ENCODE measurements at regions not wholly inside any gene's neighbourhood (a gene's known extent, or its start where the extent isn't known, plus 50 kb on each side); places are given as distances from the start of the nearest gene placed in this dataset.
A peak's percentile ranks its signal among the peaks of the same experiment; 100 is the strongest.

DNA sequence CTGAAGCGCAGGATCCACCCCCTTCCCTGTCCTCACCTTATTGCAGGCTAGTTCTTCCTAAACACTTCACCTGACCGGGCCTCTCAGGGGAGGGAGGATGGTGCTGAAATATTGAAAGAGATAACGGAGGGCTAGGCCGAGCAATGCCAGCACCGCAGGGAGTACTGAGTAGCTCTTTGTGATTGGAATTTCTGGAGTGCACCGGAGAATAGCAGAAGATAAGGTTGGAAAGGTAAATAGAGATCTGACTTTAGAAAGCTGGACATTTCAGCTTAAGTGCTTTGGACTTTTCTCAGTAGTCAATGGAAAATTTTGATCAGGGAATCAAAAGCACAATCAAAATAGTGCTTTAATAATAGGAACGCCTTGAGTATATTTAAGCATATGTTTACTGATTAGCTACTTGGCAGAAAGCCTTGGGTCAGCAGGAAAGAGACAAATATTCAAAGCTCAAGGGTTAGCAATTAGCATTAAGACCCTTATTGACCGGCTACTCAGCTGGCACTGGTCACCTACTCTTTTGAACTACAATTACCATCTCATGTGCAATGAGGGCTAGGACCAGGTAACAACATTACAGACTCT lies 142.9 kb upstream of the NDUFV2 start (continued):
- TF ChIP-seq PAX8 (CRISPR knock-in tag; IDR thresholded peaks at IDR 0.05; ENCODE audit: borderline replicate concordance), result no peak
- TF ChIP-seq ZNF841 (CRISPR knock-in tag; IDR thresholded peaks at IDR 0.05; ENCODE audit: borderline replicate concordance), result no peak
- TF ChIP-seq SMYD3 (CRISPR knock-in tag; IDR thresholded peaks at IDR 0.05), result no peak
- TF ChIP-seq, protein P1, sequence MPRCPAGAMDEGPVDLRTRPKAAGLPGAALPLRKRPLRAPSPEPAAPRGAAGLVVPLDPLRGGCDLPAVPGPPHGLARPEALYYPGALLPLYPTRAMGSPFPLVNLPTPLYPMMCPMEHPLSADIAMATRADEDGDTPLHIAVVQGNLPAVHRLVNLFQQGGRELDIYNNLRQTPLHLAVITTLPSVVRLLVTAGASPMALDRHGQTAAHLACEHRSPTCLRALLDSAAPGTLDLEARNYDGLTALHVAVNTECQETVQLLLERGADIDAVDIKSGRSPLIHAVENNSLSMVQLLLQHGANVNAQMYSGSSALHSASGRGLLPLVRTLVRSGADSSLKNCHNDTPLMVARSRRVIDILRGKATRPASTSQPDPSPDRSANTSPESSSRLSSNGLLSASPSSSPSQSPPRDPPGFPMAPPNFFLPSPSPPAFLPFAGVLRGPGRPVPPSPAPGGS (CRISPR knock-in tag; IDR thresholded peaks at IDR 0.05), result no peak
- TF ChIP-seq ZNF891 (CRISPR knock-in tag; IDR thresholded peaks at IDR 0.05), result no peak
- TF ChIP-seq, protein P2, sequence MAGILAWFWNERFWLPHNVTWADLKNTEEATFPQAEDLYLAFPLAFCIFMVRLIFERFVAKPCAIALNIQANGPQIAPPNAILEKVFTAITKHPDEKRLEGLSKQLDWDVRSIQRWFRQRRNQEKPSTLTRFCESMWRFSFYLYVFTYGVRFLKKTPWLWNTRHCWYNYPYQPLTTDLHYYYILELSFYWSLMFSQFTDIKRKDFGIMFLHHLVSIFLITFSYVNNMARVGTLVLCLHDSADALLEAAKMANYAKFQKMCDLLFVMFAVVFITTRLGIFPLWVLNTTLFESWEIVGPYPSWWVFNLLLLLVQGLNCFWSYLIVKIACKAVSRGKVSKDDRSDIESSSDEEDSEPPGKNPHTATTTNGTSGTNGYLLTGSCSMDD (CRISPR knock-in tag; IDR thresholded peaks at IDR 0.05), result no peak
- TF ChIP-seq, protein P3, sequence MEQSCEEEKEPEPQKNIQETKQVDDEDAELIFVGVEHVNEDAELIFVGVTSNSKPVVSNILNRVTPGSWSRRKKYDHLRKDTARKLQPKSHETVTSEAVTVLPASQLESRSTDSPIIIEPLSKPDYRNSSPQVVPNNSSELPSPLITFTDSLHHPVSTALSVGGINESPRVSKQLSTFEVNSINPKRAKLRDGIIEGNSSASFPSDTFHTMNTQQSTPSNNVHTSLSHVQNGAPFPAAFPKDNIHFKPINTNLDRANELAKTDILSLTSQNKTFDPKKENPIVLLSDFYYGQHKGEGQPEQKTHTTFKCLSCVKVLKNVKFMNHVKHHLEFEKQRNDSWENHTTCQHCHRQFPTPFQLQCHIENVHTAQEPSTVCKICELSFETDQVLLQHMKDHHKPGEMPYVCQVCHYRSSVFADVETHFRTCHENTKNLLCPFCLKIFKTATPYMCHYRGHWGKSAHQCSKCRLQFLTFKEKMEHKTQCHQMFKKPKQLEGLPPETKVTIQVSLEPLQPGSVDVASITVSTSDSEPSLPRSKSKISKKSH (CRISPR knock-in tag; IDR thresholded peaks at IDR 0.05; ENCODE audit: borderline replicate concordance), result no peak
- TF ChIP-seq, protein P4, sequence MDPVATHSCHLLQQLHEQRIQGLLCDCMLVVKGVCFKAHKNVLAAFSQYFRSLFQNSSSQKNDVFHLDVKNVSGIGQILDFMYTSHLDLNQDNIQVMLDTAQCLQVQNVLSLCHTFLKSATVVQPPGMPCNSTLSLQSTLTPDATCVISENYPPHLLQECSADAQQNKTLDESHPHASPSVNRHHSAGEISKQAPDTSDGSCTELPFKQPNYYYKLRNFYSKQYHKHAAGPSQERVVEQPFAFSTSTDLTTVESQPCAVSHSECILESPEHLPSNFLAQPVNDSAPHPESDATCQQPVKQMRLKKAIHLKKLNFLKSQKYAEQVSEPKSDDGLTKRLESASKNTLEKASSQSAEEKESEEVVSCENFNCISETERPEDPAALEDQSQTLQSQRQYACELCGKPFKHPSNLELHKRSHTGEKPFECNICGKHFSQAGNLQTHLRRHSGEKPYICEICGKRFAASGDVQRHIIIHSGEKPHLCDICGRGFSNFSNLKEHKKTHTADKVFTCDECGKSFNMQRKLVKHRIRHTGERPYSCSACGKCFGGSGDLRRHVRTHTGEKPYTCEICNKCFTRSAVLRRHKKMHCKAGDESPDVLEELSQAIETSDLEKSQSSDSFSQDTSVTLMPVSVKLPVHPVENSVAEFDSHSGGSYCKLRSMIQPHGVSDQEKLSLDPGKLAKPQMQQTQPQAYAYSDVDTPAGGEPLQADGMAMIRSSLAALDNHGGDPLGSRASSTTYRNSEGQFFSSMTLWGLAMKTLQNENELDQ (CRISPR knock-in tag; IDR thresholded peaks at IDR 0.05; ENCODE audit: borderline replicate concordance), result no peak
- peak; percentile 37; the same call in 1 of the 2 replicates for TF ChIP-seq MED13 (CRISPR knock-in tag; IDR thresholded peaks at IDR 0.05)
- TF ChIP-seq, protein P5, sequence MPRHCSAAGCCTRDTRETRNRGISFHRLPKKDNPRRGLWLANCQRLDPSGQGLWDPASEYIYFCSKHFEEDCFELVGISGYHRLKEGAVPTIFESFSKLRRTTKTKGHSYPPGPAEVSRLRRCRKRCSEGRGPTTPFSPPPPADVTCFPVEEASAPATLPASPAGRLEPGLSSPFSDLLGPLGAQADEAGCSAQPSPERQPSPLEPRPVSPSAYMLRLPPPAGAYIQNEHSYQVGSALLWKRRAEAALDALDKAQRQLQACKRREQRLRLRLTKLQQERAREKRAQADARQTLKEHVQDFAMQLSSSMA (CRISPR knock-in tag; IDR thresholded peaks at IDR 0.05), result no peak
- no peak for TF ChIP-seq ATAD3A (CRISPR knock-in tag; IDR thresholded peaks at IDR 0.05)
- TF ChIP-seq, protein P6, sequence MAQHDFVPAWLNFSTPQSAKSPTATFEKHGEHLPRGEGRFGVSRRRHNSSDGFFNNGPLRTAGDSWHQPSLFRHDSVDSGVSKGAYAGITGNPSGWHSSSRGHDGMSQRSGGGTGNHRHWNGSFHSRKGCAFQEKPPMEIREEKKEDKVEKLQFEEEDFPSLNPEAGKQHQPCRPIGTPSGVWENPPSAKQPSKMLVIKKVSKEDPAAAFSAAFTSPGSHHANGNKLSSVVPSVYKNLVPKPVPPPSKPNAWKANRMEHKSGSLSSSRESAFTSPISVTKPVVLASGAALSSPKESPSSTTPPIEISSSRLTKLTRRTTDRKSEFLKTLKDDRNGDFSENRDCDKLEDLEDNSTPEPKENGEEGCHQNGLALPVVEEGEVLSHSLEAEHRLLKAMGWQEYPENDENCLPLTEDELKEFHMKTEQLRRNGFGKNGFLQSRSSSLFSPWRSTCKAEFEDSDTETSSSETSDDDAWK (CRISPR knock-in tag; IDR thresholded peaks at IDR 0.05), result no peak
- TF ChIP-seq TAF15 (IDR thresholded peaks at IDR 0.05; ENCODE audit: low read depth, low read length, poor library complexity, severe bottlenecking), result no peak
- TF ChIP-seq HCFC1 (IDR thresholded peaks at IDR 0.05; ENCODE audit: low read depth, low read length), result no peak
- TF ChIP-seq SMAD1 (CRISPR knock-in tag; IDR thresholded peaks at IDR 0.05; ENCODE audit: borderline replicate concordance, low read depth), result no peak
- TF ChIP-seq KAT7 (CRISPR knock-in tag; IDR thresholded peaks at IDR 0.05; ENCODE audit: borderline replicate concordance), result no peak
- TF ChIP-seq POLR2G (IDR thresholded peaks at IDR 0.05; ENCODE audit: low read depth, low read length), result no peak
